A549 (cell line): ENCODE measurements at regions not wholly inside any gene's neighbourhood (a gene's known extent, or its start where the extent isn't known, plus 50 kb on each side); places are given as distances from the start of the nearest gene placed in this dataset.

ENCODE experiments used
- CBX8 ChIP-seq: fragments of 200-600 bp; sonication (generic); IDR thresholded peaks from 2 replicates; pipeline ENCODE4 v1.6.1; 2016
- CHD2 ChIP-seq: fragments of 150-350 bp; IDR thresholded peaks from 2 replicates; pipeline ENCODE4 v1.6.1; 2014; ENCODE audit warnings: low read length; ENCODE audit not compliant: partially characterized antibody
- EP300 ChIP-seq, 2 experiments: fragments of >200 bp; sonication (Bioruptor Twin); formaldehyde crosslinking; IDR thresholded peaks; 2 replicates in 1 of 2; 3 replicates in 1 of 2; pipeline ENCODE4 v1.6.1; 2016 to 2017
- MAFK ChIP-seq: fragments of 450-650 bp; IDR thresholded peaks from 2 replicates; pipeline ENCODE4 v1.6.1; 2014; ENCODE audit not compliant: partially characterized antibody
- MAZ ChIP-seq: fragments of 150-350 bp; IDR thresholded peaks from 2 replicates; pipeline ENCODE4 v1.6.1; 2014; ENCODE audit warnings: antibody characterized with exemption, low read depth, low read length, borderline replicate concordance
- MYC ChIP-seq: IDR thresholded peaks from 2 replicates; pipeline ENCODE4 v1.6.1; 2012; ENCODE audit warnings: mild to moderate bottlenecking, inconsistent platforms, low read length, improper control_type of control experiment, borderline replicate concordance
- NFE2L2 ChIP-seq: fragments of 150-350 bp; conservative IDR thresholded peaks from 2 replicates; pipeline ENCODE4 v1.6.1; 2014; ENCODE audit warnings: low read length
- POLR2A ChIP-seq: IDR thresholded peaks from 2 replicates; pipeline ENCODE4 v1.6.1; 2012; ENCODE audit warnings: mild to moderate bottlenecking, low read length
- RAD21 ChIP-seq, 2 experiments: fragments of >200 bp in 1 of 2; sonication (Bioruptor Twin) in 1 of 2; formaldehyde crosslinking in 1 of 2; IDR thresholded peaks in 1 of 2; conservative IDR thresholded peaks in 1 of 2; 2 replicates in 1 of 2; 3 replicates in 1 of 2; pipeline ENCODE4 v1.6.1; 2012 to 2018; ENCODE audit warnings: inconsistent platforms in 1 of 2
- TF ChIP-seq, protein P1 (sequence below): fragments of >200 bp; sonication (Bioruptor Twin); formaldehyde crosslinking; IDR thresholded peaks from 3 replicates; pipeline ENCODE4 v1.5.1; 2016
- TF ChIP-seq, protein P2 (sequence below): fragments of 450-650 bp; IDR thresholded peaks from 2 replicates; pipeline ENCODE4 v1.6.1; 2014; ENCODE audit warnings: antibody characterized with exemption
- TF ChIP-seq, protein P3 (sequence below): IDR thresholded peaks from 2 replicates; pipeline ENCODE4 v1.6.1; 2012

DNA sequence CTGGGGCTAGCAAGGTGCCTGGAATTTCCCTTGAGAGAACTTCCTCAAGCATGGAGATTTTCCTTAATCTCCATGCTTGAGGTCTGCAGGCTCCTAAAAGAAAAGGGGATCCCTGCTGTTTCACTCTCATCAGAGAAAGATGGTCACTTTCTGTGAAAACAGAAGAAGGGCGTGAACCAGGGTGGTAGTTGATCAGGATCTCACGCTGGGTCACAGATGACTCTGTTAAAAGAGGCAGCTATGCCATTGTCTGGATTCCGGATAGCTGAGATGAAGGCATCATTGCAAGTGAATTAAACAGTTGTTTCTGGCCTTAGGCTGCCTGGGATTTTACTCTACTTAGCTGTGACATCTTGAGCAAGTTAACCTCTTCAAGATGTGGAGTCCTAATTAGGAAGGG, 525.9 kb downstream of the TYW1 start:
- no peak for TF ChIP-seq POLR2A
- TF ChIP-seq, protein P1, sequence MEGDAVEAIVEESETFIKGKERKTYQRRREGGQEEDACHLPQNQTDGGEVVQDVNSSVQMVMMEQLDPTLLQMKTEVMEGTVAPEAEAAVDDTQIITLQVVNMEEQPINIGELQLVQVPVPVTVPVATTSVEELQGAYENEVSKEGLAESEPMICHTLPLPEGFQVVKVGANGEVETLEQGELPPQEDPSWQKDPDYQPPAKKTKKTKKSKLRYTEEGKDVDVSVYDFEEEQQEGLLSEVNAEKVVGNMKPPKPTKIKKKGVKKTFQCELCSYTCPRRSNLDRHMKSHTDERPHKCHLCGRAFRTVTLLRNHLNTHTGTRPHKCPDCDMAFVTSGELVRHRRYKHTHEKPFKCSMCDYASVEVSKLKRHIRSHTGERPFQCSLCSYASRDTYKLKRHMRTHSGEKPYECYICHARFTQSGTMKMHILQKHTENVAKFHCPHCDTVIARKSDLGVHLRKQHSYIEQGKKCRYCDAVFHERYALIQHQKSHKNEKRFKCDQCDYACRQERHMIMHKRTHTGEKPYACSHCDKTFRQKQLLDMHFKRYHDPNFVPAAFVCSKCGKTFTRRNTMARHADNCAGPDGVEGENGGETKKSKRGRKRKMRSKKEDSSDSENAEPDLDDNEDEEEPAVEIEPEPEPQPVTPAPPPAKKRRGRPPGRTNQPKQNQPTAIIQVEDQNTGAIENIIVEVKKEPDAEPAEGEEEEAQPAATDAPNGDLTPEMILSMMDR, result no peak
- TF ChIP-seq, protein P2, sequence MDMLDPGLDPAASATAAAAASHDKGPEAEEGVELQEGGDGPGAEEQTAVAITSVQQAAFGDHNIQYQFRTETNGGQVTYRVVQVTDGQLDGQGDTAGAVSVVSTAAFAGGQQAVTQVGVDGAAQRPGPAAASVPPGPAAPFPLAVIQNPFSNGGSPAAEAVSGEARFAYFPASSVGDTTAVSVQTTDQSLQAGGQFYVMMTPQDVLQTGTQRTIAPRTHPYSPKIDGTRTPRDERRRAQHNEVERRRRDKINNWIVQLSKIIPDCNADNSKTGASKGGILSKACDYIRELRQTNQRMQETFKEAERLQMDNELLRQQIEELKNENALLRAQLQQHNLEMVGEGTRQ, result no peak
- TF ChIP-seq CHD2, result no peak
- TF ChIP-seq NFE2L2, result no peak
- no peak for TF ChIP-seq MAZ
- no peak for TF ChIP-seq CBX8
- TF ChIP-seq, protein P3, sequence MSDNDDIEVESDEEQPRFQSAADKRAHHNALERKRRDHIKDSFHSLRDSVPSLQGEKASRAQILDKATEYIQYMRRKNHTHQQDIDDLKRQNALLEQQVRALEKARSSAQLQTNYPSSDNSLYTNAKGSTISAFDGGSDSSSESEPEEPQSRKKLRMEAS, result no peak
- no peak for TF ChIP-seq EP300 (IDR thresholded peaks at IDR 0.05)
- TF ChIP-seq RAD21 (conservative IDR thresholded peaks at IDR 0.05 in 1 of 2, IDR thresholded peaks at IDR 0.05 in 1 of 2), result no peak
- no peak for TF ChIP-seq MYC
- no peak for TF ChIP-seq MAFK
